GM19043 (cell line): ENCODE measurements at regions not wholly inside any gene's neighbourhood (a gene's known extent, or its start where the extent isn't known, plus 50 kb on each side); places are given as distances from the start of the nearest gene placed in this dataset.

Experiments used
- ATAC-seq: cut with Tn5 transposase; IDR thresholded peaks from one replicate; pipeline ENCODE4 v1.9.1; 2021; ENCODE audit warnings: low read depth; ENCODE audit not compliant: unreplicated experiment

- ATAC-seq = no peak
Measured at GRCh38 chr5:3654515-3654914, 58.9 kb downstream of the IRX1 start.

- no peak for ATAC-seq
Measured at GRCh38 chr5:3656803-3657202, 61.2 kb downstream of the IRX1 start.

GRCh38 chr5:3657364-3658022 is 61.9 kb downstream of the IRX1 start:
- no peak for ATAC-seq

- ATAC-seq = no peak
Measured at GRCh38 chr5:3658929-3659328, 63.3 kb downstream of the IRX1 start.

GRCh38 chr5:3659907-3660306 is 64.3 kb downstream of the IRX1 start:
- ATAC-seq = no peak

- ATAC-seq = no peak
Measured at GRCh38 chr5:3660630-3661029, 65.0 kb downstream of the IRX1 start.

GRCh38 chr5:3661755-3662296 is 66.2 kb downstream of the IRX1 start:
- ATAC-seq = no peak

GRCh38 chr5:3662344-3662743 is 66.7 kb downstream of the IRX1 start:
- ATAC-seq = no peak

- no peak for ATAC-seq
Measured at GRCh38 chr5:3671337-3671736, 75.7 kb downstream of the IRX1 start.

- ATAC-seq = no peak
Measured at GRCh38 chr5:3678801-3679200, 83.2 kb downstream of the IRX1 start.

GRCh38 chr5:3680821-3681220 is 85.2 kb downstream of the IRX1 start:
- ATAC-seq = no peak

- ATAC-seq = no peak
Measured at GRCh38 chr5:3684118-3684517, 88.5 kb downstream of the IRX1 start.

GRCh38 chr5:3684771-3685354 is 89.2 kb downstream of the IRX1 start:
- no peak for ATAC-seq

- no peak for ATAC-seq
Measured at GRCh38 chr5:3694819-3695218, 99.2 kb downstream of the IRX1 start.

- ATAC-seq = no peak
Measured at GRCh38 chr5:3695818-3696217, 100.2 kb downstream of the IRX1 start.

GRCh38 chr5:3698412-3698811 is 102.8 kb downstream of the IRX1 start:
- no peak for ATAC-seq

GRCh38 chr5:3701694-3702093 is 106.1 kb downstream of the IRX1 start:
- no peak for ATAC-seq

- no peak for ATAC-seq
Measured at GRCh38 chr5:3704661-3705060, 109.0 kb downstream of the IRX1 start.

- ATAC-seq = no peak
Measured at GRCh38 chr5:3709068-3709716, 113.6 kb downstream of the IRX1 start.

GRCh38 chr5:3709717-3710348 is 114.2 kb downstream of the IRX1 start:
- no peak for ATAC-seq

GRCh38 chr5:3715062-3715461 is 119.4 kb downstream of the IRX1 start:
- no peak for ATAC-seq
